ENCODE measurements at regions not wholly inside any gene's neighbourhood (a gene's known extent, or its start where the extent isn't known, plus 50 kb on each side); places are given as distances from the start of the nearest gene placed in this dataset.

GRCh38 chr2:7969756-7970515 is 711.9 kb upstream of the ID2 start:
- Histone ChIP-seq H3K9me3 (replicated peaks; ENCODE audit: control insufficient read depth, insufficient read depth, low read depth, low read length) (no peaks in the 10 kb centered on the region), H3K79me2 (ENCODE audit: control insufficient read depth, insufficient read depth, low read length) (no peaks in the 10 kb centered on the region), H3K4me1 (replicated peaks in 1 of 2; ENCODE audit: control insufficient read depth in 2 of 2, insufficient read depth in 2 of 2, low read length in 2 of 2) (no peaks in the 10 kb centered on the region), H3K9me1 (ENCODE audit: control insufficient read depth, insufficient read depth, low read length) (no peaks in the 10 kb centered on the region), H3K4me3 (no peak overlapping the region), H3K27me3 (ENCODE audit: control insufficient read depth in 2 of 2, insufficient read depth in 2 of 2, low read length in 2 of 2) (peaks cover 13 to 54% of the 10 kb centered on the region in 2 experiments), H2AFZ (ENCODE audit: low read depth, low read length) (no peak overlapping the region), H3K36me3 (ENCODE audit: control insufficient read depth, insufficient read depth, low read length) (no peaks in the 10 kb centered on the region), H3K27ac (ENCODE audit: extremely low read depth, low read depth, low read length) (no peak overlapping the region), H4K20me1 (replicated peaks; ENCODE audit: control insufficient read depth, insufficient read depth, low read length) (no peaks in the 10 kb centered on the region), H3K4me2 (ENCODE audit: insufficient read depth, low read length) (no peak overlapping the region), H3K9ac (ENCODE audit: insufficient read depth in 1 of 2, low read depth in 2 of 2, low read length in 2 of 2) (no peak overlapping the region)
- in situ Hi-C loops (cut with MboI) (no loop called here), intact Hi-C loops (cut with micrococcal nuclease) (no loop called here)
- no TSS peak for BruUV-seq (replicated peaks)
- 0% methylated on average over 10 of the region's 10 CpGs for WGBS (ENCODE audit: insufficient coverage, low coverage, missing lambda C conversion rate)
- DNase-seq (ENCODE audit: extremely low read depth in 1 of 4, low spot score in 3 of 4) (no peak), FAIRE-seq (no peak), ATAC-seq (no peak)
- no peak for TF ChIP-seq ZNF696 (CRISPR knock-in tag; conservative IDR thresholded peaks at IDR 0.05)
- no peak for TF ChIP-seq PRDM10 (IDR thresholded peaks at IDR 0.05; ENCODE audit: partially characterized antibody)
- no peak for TF ChIP-seq HSF4 (CRISPR knock-in tag; IDR thresholded peaks at IDR 0.05; ENCODE audit: borderline replicate concordance)
- TF ChIP-seq WHSC1 (IDR thresholded peaks at IDR 0.05; ENCODE audit: low read length), result no peak
- ChIA-PET POLR2A (interaction anchor here (1.2 kb wide), 1 partner anchor 35 kb away, joined by 3 read pairs; no protein-coding TSS in a partner anchor), CTCF (ENCODE audit: low intra/inter-chr PET ratio) (no interaction called here)

All from K562 (cell line).